ENCODE measurements at regions not wholly inside any gene's neighbourhood (a gene's known extent, or its start where the extent isn't known, plus 50 kb on each side); places are given as distances from the start of the nearest gene placed in this dataset.
A peak's percentile ranks its signal among the peaks of the same experiment; 100 is the strongest.

DNA sequence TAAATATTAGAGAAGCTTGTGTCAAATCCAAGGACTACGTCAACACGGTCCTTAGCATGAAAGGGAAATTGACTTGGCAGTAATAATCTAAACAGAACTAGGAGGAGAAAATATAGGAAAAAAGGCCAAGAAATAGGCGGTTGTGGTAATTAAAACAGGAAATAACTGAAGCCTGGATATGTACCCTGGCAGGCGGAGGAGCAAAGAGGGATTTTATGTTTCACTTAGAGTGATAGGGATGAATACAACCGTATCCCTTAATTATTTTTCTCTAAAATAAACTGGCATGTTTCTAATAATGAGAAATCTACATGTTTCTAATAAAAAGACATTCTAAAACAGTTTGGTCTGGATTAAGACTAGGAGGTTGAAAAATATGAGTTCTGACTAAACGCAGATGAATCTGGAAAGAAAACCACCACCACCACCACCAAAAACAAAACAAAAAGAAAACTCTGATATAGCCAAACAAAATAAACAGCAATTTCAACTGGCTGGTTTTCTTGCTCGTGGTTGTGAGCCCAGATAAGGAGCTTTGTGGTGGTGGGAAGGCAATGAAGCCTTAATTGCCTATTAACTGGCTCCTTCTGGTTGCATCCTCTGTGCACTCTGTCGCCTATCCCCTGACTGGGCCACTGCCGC lies 334.2 kb upstream of the SNX7 start:
- ATAC-seq (peak in 1 of 4 donors; percentile 19), DNase-seq (no peak)
- 42% methylated on average over 9 of the region's 9 CpGs for WGBS (ENCODE audit: insufficient coverage, low coverage, low lambda C conversion rate, missing lambda C conversion rate)
- Histone ChIP-seq H3K27ac (no peak overlapping the region), H3K9me3 (no peaks in the 10 kb centered on the region), H3K4me3 (no peak overlapping the region), H3K4me1 (no peaks in the 10 kb centered on the region), H3K36me3 (no peaks in the 10 kb centered on the region), H3K27me3 (no peaks in the 10 kb centered on the region)
- intact Hi-C loops (cut with DNase I), result no loop called here
- TF ChIP-seq, protein P1, sequence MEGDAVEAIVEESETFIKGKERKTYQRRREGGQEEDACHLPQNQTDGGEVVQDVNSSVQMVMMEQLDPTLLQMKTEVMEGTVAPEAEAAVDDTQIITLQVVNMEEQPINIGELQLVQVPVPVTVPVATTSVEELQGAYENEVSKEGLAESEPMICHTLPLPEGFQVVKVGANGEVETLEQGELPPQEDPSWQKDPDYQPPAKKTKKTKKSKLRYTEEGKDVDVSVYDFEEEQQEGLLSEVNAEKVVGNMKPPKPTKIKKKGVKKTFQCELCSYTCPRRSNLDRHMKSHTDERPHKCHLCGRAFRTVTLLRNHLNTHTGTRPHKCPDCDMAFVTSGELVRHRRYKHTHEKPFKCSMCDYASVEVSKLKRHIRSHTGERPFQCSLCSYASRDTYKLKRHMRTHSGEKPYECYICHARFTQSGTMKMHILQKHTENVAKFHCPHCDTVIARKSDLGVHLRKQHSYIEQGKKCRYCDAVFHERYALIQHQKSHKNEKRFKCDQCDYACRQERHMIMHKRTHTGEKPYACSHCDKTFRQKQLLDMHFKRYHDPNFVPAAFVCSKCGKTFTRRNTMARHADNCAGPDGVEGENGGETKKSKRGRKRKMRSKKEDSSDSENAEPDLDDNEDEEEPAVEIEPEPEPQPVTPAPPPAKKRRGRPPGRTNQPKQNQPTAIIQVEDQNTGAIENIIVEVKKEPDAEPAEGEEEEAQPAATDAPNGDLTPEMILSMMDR (IDR thresholded peaks at IDR 0.05), result no peak
- no peak for TF ChIP-seq POLR2A (IDR thresholded peaks at IDR 0.05)

DNA sequence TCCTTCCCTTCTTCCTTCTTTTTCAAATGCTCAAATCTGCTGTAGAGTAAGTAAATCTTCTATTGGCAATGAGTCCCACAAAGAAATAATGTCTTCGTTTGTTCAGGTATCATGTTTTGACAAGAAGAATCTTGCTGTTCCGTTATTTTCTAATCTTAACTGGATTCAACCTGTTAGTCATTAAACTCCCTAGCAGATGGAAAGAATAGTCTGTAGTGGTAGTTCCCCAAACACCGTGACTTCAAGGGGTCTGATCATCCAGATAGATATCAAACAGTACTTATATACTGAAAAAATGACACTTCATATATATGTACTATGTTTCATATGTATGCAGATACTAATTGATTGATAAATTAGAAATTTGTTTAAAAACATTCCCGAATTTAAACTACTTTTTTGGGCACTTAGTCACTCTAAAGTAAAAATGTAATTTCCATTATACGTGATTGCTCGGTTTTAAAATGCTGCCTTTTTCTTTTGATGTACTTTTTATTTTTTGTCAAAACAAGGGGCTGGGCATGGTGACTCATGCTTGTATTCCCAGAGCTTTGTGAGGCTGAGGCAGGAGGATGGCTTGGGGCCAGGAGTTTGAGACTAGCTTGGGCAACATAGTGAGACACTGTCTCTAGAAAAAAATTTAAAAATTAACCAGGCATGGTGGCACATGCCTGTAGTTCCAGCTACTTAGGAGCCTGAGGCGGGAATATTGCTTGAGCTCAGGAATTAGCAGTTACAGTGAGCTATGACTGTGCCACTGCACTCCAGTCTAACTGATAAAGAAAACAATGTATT lies 335.7 kb upstream of the SNX7 start:
- Histone ChIP-seq H3K36me3 (no peaks in the 10 kb centered on the region), H3K4me1 (no peaks in the 10 kb centered on the region), H3K27ac (no peak overlapping the region), H3K9me3 (no peaks in the 10 kb centered on the region), H3K4me3 (no peak overlapping the region), H3K27me3 (no peaks in the 10 kb centered on the region)
- 61% methylated on average over 7 of the region's 7 CpGs for WGBS (ENCODE audit: insufficient coverage, low coverage, low lambda C conversion rate, missing lambda C conversion rate)
- peak in 2 of 4 donors; percentile 62 to 64 for ATAC-seq
- intact Hi-C loops (cut with DNase I), result no loop called here
- DNase-seq, result peak in 1 of 3 donors; percentile 51
- TF ChIP-seq POLR2A (IDR thresholded peaks at IDR 0.05), result no peak
- TF ChIP-seq, protein P1 (IDR thresholded peaks at IDR 0.05), result no peak

- Histone ChIP-seq H3K9me3 (no peaks in the 10 kb centered on the region), H3K4me3 (no peak overlapping the region), H3K27ac (no peak overlapping the region), H3K27me3 (no peaks in the 10 kb centered on the region), H3K4me1 (no peaks in the 10 kb centered on the region), H3K36me3 (no peaks in the 10 kb centered on the region)
- ATAC-seq, result peak; percentile 65 to 76 (median 72)
- 16% methylated on average over 3 of the region's 3 CpGs for WGBS (ENCODE audit: insufficient coverage, low coverage, low lambda C conversion rate, missing lambda C conversion rate)
- no peak for DNase-seq
- TF ChIP-seq, protein P1 (IDR thresholded peaks at IDR 0.05), result no peak
- TF ChIP-seq POLR2A (IDR thresholded peaks at IDR 0.05), result no peak
- intact Hi-C loops (cut with DNase I), result no loop called here
Observed at GRCh38 chr1:98323906-98324358, 337.6 kb upstream of the SNX7 start.

GRCh38 chr1:98323388-98323787 lies 338.1 kb upstream of the SNX7 start:
- TF ChIP-seq, protein P1 (IDR thresholded peaks at IDR 0.05), result no peak
- TF ChIP-seq POLR2A (IDR thresholded peaks at IDR 0.05), result no peak
- H3K27me3 ChIP-seq, result no peaks in the 10 kb centered on the region
- H3K27ac ChIP-seq, result no peak overlapping the region
- H3K9me3 ChIP-seq, result no peaks in the 10 kb centered on the region
- H3K4me1 ChIP-seq, result no peaks in the 10 kb centered on the region
- ATAC-seq, result peak; percentile 36 to 68 (median 59)
- DNase-seq, result no peak
- H3K36me3 ChIP-seq, result no peaks in the 10 kb centered on the region
- intact Hi-C loops (cut with DNase I), result no loop called here
- no peak overlapping the region for H3K4me3 ChIP-seq
